Choroid plexus epithelial cell (primary cell): ENCODE measurements at regions not wholly inside any gene's neighbourhood (a gene's known extent, or its start where the extent isn't known, plus 50 kb on each side); places are given as distances from the start of the nearest gene placed in this dataset.

Experiments used
- DNase-seq: peaks from one replicate; pipeline ENCODE4 v3.0.0-alpha.2; 2010; ENCODE audit warnings: low read depth
- H3K4me3 ChIP-seq: 2 replicates; pipeline ENCODE4 v1.5.1; 2011; ENCODE audit warnings: low read depth, mild to moderate bottlenecking, control low read depth, low read length, moderate library complexity
- CTCF ChIP-seq: conservative IDR thresholded peaks from 2 replicates; pipeline ENCODE4 v1.5.1; 2011; ENCODE audit warnings: low read depth, mild to moderate bottlenecking, control low read depth, inconsistent platforms, low read length, moderate library complexity

DNA sequence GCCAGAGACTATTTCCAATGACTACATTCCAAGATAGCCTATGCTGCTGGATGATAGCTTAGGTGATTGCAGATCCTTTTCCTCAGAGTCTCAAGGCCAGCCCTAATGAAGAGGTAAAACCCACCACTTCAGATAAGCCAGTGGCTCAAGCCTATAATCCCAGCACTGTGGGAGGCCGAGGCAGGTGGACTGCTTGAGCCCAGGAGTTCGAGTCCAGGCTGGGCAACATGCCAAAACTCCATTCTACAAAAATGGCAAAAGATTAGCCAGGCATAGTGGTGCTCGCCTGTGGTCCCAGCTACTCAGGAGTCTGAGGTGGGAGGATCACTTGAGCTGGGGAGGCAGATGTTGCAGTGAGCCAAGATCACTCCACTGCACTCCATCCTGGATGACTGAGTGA, 495.3 kb downstream of the ZIC1 start:
- TF ChIP-seq CTCF, result no peak

GRCh38 chr3:147906285-147906684, 497.1 kb downstream of the ZIC1 start:
- H3K4me3 ChIP-seq, result no peak overlapping the region
- no peak for TF ChIP-seq CTCF
- peak; percentile 29 for DNase-seq

More for the DNA sequence above, 495.3 kb downstream of the ZIC1 start:
- no peak overlapping the region for H3K4me3 ChIP-seq
- no peak for DNase-seq

DNA sequence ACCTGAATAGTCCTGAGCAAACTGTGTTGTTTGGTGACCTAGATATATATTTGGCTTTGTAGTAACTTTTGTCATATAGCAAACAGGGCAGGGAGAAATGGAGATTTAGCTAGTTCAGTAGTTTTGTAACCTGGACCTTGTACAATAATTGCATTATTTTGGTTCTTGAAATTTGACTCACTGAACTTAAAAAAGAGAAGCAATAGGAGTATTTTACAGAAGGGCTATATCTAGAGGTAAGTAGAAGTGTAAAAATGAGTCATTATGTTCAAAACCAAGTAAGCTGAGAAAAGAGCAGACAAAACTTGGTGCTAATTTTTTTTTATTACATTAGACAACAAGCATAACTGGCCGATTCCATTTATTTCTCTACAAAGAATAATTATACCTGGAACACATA, 505.4 kb downstream of the ZIC1 start:
- no peak for TF ChIP-seq CTCF
- no peak for DNase-seq
- no peak overlapping the region for H3K4me3 ChIP-seq

DNA sequence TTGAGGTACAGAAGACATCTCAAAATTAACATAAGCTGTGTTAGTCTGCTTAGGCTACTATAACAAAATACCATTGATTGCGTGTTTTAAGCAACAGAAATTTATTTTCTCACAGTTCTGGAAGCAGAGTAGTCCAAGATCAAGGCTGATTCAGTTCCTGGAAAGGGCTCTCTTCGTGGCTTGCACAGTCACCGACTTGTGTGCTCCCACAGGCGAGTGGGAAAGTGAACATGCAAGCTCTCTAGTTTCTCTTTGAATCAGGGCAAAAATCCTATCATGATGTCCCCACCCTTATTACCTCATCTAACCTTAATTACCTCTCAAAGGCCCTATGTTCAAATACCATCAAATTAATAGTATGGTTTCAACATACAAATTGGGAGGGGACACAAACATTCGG, 505.9 kb downstream of the ZIC1 start:
- no peak for TF ChIP-seq CTCF

DNA sequence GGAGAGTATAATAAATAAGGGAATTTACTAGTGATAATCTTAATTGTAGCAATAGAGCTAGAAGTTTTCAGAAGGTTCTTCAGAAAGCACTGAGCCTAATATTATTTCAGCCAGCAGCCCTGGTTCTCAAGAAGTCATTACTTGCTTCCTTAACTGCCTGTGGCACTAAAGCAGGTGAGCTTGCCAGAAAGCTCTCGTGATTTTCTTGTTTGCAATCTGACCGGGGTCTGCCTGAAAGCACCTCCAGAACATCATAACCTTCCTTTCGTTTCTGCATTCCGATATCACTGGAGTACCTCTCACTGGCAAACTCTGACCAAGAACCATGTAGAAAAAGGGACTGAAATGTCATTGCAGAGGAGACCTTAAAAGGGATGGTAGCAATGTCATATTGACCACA, 510.3 kb downstream of the ZIC1 start:
- DNase-seq, result no peak
- no peak for TF ChIP-seq CTCF
- no peak overlapping the region for H3K4me3 ChIP-seq

More for the DNA sequence above, 505.9 kb downstream of the ZIC1 start:
- no peak overlapping the region for H3K4me3 ChIP-seq
- DNase-seq, result peak; percentile 30

DNA sequence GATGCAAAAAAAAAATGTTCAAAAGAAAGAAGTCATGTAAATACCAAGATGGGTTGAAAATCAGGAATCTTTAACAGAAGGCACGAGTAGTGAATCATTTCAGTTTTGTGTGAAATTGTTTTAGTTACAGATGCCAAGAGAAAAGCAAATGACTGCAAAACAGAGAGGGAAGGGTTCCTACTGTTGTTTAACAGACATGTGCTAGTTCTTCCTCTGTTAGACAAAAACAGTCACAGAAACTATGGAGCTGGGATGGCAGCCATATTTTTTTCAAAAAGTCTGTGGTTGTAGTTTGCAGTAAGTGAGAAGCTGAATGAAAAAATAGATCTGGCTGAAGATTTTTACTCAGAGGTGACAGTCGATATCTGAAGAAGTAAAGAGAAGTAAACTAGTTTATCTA, 511.9 kb downstream of the ZIC1 start:
- no peak for TF ChIP-seq CTCF
- peak; percentile 30 for DNase-seq
- H3K4me3 ChIP-seq, result no peak overlapping the region

DNA sequence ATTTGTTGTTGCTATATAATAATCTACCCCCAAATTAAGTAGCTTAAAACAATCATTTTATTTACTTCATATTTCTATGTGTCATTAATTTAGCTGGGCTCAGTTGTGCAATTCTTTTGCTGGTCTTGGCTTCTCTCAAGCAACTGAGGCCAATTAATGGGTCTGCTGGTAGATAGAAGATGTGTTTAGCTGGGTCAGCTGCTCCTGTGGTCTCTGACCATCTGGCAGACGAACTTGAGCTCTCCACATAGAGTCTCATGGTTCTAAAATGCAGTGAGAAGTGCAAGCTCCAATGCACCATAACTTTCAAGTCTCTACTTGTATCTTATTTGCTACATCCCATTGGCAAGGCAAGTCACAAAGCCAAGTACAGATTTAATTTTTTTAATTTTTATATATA, 515.6 kb downstream of the ZIC1 start:
- no peak for TF ChIP-seq CTCF
- no peak for DNase-seq
- no peak overlapping the region for H3K4me3 ChIP-seq
